RWPE2 (cell line): ENCODE measurements at regions not wholly inside any gene's neighbourhood (a gene's known extent, or its start where the extent isn't known, plus 50 kb on each side); places are given as distances from the start of the nearest gene placed in this dataset.

Experiments
- ATAC-seq: fragments of 200-7000 bp; cut with Tn5 transposase; 3 replicates; pipeline ENCODE4 v1.9.1; 2021; ENCODE audit warnings: low read depth
- DNase-seq: peaks from one replicate; pipeline ENCODE4 v3.0.0-alpha.2; 2020; ENCODE audit warnings: low spot score
- H3K27ac ChIP-seq: fragments of 450-650 bp; 2 replicates; pipeline ENCODE4 v1.5.1; 2017; ENCODE audit warnings: mild to moderate bottlenecking; ENCODE audit not compliant: poor library complexity, severe bottlenecking
- H3K27me3 ChIP-seq: fragments of 250-450 bp; sonication (Bioruptor Pico); 2 replicates; pipeline ENCODE4 v1.5.1; 2021; ENCODE audit warnings: mild to moderate bottlenecking, moderate library complexity; ENCODE audit not compliant: insufficient read depth, poor library complexity, severe bottlenecking
- H3K36me3 ChIP-seq: fragments of 250-450 bp; sonication (Bioruptor Pico); 2 replicates; pipeline ENCODE4 v1.5.1; 2020; ENCODE audit warnings: low read depth, mild to moderate bottlenecking, moderate library complexity
- H3K4me1 ChIP-seq: fragments of 250-450 bp; sonication (Bioruptor Pico); 2 replicates; pipeline ENCODE4 v1.5.1; 2021; ENCODE audit warnings: mild to moderate bottlenecking, moderate library complexity; ENCODE audit not compliant: insufficient read depth, poor library complexity, severe bottlenecking
- H3K4me3 ChIP-seq: fragments of 250-450 bp; sonication (Bioruptor Pico); 2 replicates; pipeline ENCODE4 v1.5.1; 2021; ENCODE audit warnings: mild to moderate bottlenecking, moderate library complexity; ENCODE audit not compliant: severe bottlenecking
- H3K9me3 ChIP-seq: fragments of 250-450 bp; sonication (Bioruptor Pico); 2 replicates; pipeline ENCODE4 v1.5.1; 2021; ENCODE audit warnings: mild to moderate bottlenecking, moderate library complexity; ENCODE audit not compliant: severe bottlenecking
- TF ChIP-seq, protein P1 (sequence below): fragments of 450-650 bp; IDR thresholded peaks from one replicate; pipeline ENCODE4 v1.5.1; 2017; ENCODE audit warnings: mild to moderate bottlenecking, moderate library complexity; ENCODE audit not compliant: poor library complexity, severe bottlenecking

DNA sequence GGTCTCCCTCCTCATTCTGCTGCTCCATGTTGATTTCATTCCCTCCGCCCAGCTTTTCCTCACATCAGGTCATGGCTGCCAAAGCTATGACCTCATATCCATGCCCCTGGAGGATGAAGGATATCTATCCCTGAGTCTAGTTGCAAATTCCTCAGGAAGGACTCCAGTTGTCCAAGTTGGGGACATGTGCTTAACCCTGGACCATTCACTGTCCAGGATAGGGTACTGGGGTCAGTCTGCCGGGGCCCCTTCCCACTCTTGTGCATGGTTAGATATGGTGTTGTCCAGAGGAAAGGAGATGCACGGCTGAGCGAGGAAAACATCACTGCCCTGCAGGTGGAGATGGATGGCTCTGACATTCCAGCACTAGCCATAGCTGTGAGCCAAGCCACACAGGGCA lies 51.9 kb upstream of the COMTD1 start:
- DNase-seq: no peak
- TF ChIP-seq, protein P1, sequence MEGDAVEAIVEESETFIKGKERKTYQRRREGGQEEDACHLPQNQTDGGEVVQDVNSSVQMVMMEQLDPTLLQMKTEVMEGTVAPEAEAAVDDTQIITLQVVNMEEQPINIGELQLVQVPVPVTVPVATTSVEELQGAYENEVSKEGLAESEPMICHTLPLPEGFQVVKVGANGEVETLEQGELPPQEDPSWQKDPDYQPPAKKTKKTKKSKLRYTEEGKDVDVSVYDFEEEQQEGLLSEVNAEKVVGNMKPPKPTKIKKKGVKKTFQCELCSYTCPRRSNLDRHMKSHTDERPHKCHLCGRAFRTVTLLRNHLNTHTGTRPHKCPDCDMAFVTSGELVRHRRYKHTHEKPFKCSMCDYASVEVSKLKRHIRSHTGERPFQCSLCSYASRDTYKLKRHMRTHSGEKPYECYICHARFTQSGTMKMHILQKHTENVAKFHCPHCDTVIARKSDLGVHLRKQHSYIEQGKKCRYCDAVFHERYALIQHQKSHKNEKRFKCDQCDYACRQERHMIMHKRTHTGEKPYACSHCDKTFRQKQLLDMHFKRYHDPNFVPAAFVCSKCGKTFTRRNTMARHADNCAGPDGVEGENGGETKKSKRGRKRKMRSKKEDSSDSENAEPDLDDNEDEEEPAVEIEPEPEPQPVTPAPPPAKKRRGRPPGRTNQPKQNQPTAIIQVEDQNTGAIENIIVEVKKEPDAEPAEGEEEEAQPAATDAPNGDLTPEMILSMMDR: no peak
- H3K4me3 ChIP-seq: no peak overlapping the region

GRCh38 chr10:75286901-75287300 lies 51.1 kb upstream of the COMTD1 start:
- Histone ChIP-seq H3K9me3 (no peaks in the 10 kb centered on the region), H3K27me3 (no peaks in the 10 kb centered on the region), H3K36me3 (no peaks in the 10 kb centered on the region), H3K4me3 (no peak overlapping the region), H3K27ac (no peak overlapping the region), H3K4me1 (no peaks in the 10 kb centered on the region)
- TF ChIP-seq, protein P1: no peak
- DNase-seq (no peak), ATAC-seq (no peak)

More for the DNA sequence above, 51.9 kb upstream of the COMTD1 start:
- no peaks in the 10 kb centered on the region for H3K4me1 ChIP-seq
- H3K9me3 ChIP-seq: no peaks in the 10 kb centered on the region
- ATAC-seq: no peak
- no peaks in the 10 kb centered on the region for H3K36me3 ChIP-seq
- no peaks in the 10 kb centered on the region for H3K27me3 ChIP-seq
- H3K27ac ChIP-seq: no peak overlapping the region
